ENCODE measurements at regions not wholly inside any gene's neighbourhood (a gene's known extent, or its start where the extent isn't known, plus 50 kb on each side); places are given as distances from the start of the nearest gene placed in this dataset.

DNA sequence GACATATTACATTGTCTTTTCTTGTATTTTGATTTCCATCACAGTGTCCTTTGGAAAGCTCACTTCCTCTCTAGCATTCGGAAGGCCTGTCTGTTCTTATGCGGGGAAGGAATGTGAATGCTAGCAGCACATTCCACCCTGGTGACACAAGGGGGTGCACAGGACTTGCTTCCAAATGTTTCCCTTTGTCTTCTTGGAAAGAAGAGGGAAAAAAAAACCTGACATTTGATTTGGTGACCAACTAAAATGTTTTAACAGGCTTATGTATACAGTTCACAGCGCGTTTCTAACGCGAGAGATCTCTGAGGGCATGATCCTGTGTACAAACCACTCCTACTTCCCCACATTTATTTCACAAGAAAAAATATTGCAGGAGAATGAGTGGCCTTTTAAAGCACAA lies 107.6 kb upstream of the FXR1 start:
- H3K9ac ChIP-seq (ENCODE audit: insufficient read length, low read depth) = no peak overlapping the region
- DNase-seq (ENCODE audit: low read depth, low spot score) = peak; percentile 87

DNA sequence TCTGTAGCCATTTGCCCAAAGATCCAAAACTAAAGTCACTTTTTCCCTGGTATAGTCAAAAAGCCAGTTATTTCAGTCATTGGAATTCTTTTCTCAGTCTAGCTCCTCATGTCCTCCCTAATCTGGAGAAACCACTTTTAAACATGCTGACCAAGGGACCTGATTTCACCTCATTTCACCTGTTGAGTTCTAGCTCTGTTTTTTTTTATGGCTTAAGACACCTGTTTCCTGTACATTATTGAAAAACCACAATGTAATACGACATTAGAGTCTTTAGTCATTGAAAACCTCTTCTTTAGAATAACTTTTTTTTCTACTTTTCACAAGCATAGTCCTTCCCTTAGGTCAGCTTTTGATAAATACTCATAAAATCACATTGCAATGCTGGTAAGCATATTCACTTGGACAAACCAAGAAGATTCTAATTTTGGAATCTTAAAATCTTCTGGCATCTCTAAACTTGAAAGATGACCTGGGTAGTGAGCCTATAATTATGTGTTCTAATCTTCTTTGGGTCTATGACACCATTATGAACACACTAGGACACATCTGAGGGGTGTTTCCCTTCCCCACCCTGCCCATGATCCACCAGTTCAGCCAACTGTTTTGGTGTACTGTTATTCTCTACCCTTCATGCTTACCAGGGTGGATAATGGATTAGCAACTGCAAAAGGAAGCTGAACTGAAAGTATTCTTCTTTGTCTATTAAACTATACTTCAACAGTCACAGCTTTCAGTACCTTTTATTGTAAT lies 103.5 kb upstream of the FXR1 start:
- Histone ChIP-seq H3K4me3 (ENCODE audit: insufficient read length, low read depth) (no peak overlapping the region), H3K9ac (ENCODE audit: insufficient read length, low read depth) (no peak overlapping the region), H3K4me1 (ENCODE audit: insufficient read depth, insufficient read length) (no peaks in the 10 kb centered on the region), H3K9me3 (ENCODE audit: insufficient read depth, low read length) (no peaks in the 10 kb centered on the region), H3K36me3 (ENCODE audit: insufficient read depth, insufficient read length, low read length) (no peaks in the 10 kb centered on the region), H3K27me3 (ENCODE audit: insufficient read depth, insufficient read length) (no peaks in the 10 kb centered on the region)
- DNase-seq (ENCODE audit: low read depth, low spot score) = no peak
- TF ChIP-seq YY1 (IDR thresholded peaks at IDR 0.05; ENCODE audit: insufficient read depth, insufficient read length) (no peak), ZNF274 (IDR thresholded peaks at IDR 0.05; ENCODE audit: low read depth, low read length) (no peak), SUZ12 (IDR thresholded peaks at IDR 0.05; ENCODE audit: extremely low read depth, insufficient read depth, insufficient read length) (no peak)

More for the DNA sequence above, 107.6 kb upstream of the FXR1 start:
- Histone ChIP-seq H3K9me3 (ENCODE audit: insufficient read depth, low read length) (no peaks in the 10 kb centered on the region), H3K4me3 (ENCODE audit: insufficient read length, low read depth) (no peak overlapping the region), H3K27me3 (ENCODE audit: insufficient read depth, insufficient read length) (no peaks in the 10 kb centered on the region), H3K36me3 (ENCODE audit: insufficient read depth, insufficient read length, low read length) (no peaks in the 10 kb centered on the region), H3K4me1 (ENCODE audit: insufficient read depth, insufficient read length) (no peaks in the 10 kb centered on the region)
- no peak for TF ChIP-seq YY1 (IDR thresholded peaks at IDR 0.05; ENCODE audit: insufficient read depth, insufficient read length)
- no peak for TF ChIP-seq ZNF274 (IDR thresholded peaks at IDR 0.05; ENCODE audit: low read depth, low read length)
- no peak for TF ChIP-seq SUZ12 (IDR thresholded peaks at IDR 0.05; ENCODE audit: extremely low read depth, insufficient read depth, insufficient read length)

- no peaks in the 10 kb centered on the region for H3K36me3 ChIP-seq (ENCODE audit: insufficient read depth, insufficient read length, low read length)
- TF ChIP-seq SUZ12 (IDR thresholded peaks at IDR 0.05; ENCODE audit: extremely low read depth, insufficient read depth, insufficient read length) (no peak), YY1 (IDR thresholded peaks at IDR 0.05; ENCODE audit: insufficient read depth, insufficient read length) (no peak), ZNF274 (IDR thresholded peaks at IDR 0.05; ENCODE audit: low read depth, low read length) (no peak)
- no peaks in the 10 kb centered on the region for H3K27me3 ChIP-seq (ENCODE audit: insufficient read depth, insufficient read length)
- no peak for DNase-seq (ENCODE audit: low read depth, low spot score)
- H3K9me3 ChIP-seq (ENCODE audit: insufficient read depth, low read length) = no peaks in the 10 kb centered on the region
- H3K4me3 ChIP-seq (ENCODE audit: insufficient read length, low read depth) = no peak overlapping the region
- no peak overlapping the region for H3K9ac ChIP-seq (ENCODE audit: insufficient read length, low read depth)
- no peaks in the 10 kb centered on the region for H3K4me1 ChIP-seq (ENCODE audit: insufficient read depth, insufficient read length)
Observed at GRCh38 chr3:180820400-180820799, 92.1 kb upstream of the FXR1 start.

GRCh38 chr3:180825964-180826363 lies 86.5 kb upstream of the FXR1 start:
- no peaks in the 10 kb centered on the region for H3K27me3 ChIP-seq (ENCODE audit: insufficient read depth, insufficient read length)
- TF ChIP-seq ZNF274 (IDR thresholded peaks at IDR 0.05; ENCODE audit: low read depth, low read length) (no peak), YY1 (IDR thresholded peaks at IDR 0.05; ENCODE audit: insufficient read depth, insufficient read length) (no peak), SUZ12 (IDR thresholded peaks at IDR 0.05; ENCODE audit: extremely low read depth, insufficient read depth, insufficient read length) (no peak)
- H3K36me3 ChIP-seq (ENCODE audit: insufficient read depth, insufficient read length, low read length) = no peaks in the 10 kb centered on the region
- H3K4me1 ChIP-seq (ENCODE audit: insufficient read depth, insufficient read length) = no peaks in the 10 kb centered on the region
- no peak for DNase-seq (ENCODE audit: low read depth, low spot score)
- no peak overlapping the region for H3K4me3 ChIP-seq (ENCODE audit: insufficient read length, low read depth)
- no peak overlapping the region for H3K9ac ChIP-seq (ENCODE audit: insufficient read length, low read depth)
- no peaks in the 10 kb centered on the region for H3K9me3 ChIP-seq (ENCODE audit: insufficient read depth, low read length)

DNA sequence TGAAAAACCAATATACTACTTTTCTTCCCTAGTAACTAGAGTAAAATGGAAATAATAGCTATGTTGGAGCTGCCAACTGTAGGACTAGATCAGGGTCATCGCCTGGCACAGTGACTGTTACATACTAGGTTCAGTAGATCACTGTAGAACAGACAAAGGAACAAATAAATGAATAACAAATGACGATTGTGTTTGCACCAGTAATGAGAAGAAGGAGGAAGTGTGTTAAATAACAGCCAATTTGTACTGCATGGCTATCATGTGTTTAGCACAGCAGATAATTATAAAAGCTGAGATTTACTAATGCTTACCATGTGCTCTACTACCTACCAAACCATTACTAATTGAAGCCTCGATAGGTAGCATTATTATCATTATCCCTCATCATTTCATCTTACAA lies 85.3 kb upstream of the FXR1 start:
- no peaks in the 10 kb centered on the region for H3K36me3 ChIP-seq (ENCODE audit: insufficient read depth, insufficient read length, low read length)
- H3K27me3 ChIP-seq (ENCODE audit: insufficient read depth, insufficient read length) = no peaks in the 10 kb centered on the region
- no peak for TF ChIP-seq SUZ12 (IDR thresholded peaks at IDR 0.05; ENCODE audit: extremely low read depth, insufficient read depth, insufficient read length)
- no peak for TF ChIP-seq YY1 (IDR thresholded peaks at IDR 0.05; ENCODE audit: insufficient read depth, insufficient read length)
- TF ChIP-seq ZNF274 (IDR thresholded peaks at IDR 0.05; ENCODE audit: low read depth, low read length) = no peak
- no peaks in the 10 kb centered on the region for H3K4me1 ChIP-seq (ENCODE audit: insufficient read depth, insufficient read length)
- no peak overlapping the region for H3K9ac ChIP-seq (ENCODE audit: insufficient read length, low read depth)
- DNase-seq (ENCODE audit: low read depth, low spot score) = no peak
- H3K4me3 ChIP-seq (ENCODE audit: insufficient read length, low read depth) = no peak overlapping the region
- H3K9me3 ChIP-seq (ENCODE audit: insufficient read depth, low read length) = no peaks in the 10 kb centered on the region

DNA sequence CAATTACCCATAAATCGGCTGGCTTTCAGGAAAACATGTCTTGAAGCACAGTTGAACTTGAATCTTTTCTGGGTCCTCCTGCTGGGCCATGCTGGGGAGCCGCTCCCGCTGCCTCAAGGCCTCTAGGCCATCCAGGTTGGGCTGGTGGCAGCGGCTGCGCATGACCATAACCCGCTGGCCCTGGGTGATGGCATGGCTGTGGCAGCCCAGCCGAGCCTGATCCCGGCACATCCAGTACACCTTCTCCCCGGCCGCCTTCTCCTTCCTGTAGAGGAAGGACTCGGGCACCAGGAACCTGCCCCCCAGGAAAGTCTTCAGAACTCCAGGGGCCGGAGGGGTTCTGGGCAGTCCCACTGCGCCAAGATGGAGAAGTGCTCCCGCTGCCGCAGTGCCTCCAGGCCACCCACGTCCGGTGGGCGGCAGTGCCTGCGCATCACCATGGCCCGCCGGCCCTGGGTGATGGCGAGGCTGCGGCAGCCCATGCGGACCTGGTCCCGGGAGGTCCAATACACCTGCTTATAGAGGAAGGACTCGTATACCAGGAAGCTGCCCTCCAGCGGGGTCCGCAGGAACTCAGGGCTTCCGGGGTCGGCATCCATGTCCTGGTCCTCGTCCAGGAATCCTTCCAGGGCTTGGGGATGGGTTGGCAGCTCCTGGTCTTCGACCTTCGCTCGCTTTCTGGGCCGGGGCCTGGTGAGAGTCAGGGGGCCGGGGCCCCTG lies 84.3 kb upstream of the FXR1 start:
- no peak overlapping the region for H3K4me3 ChIP-seq (ENCODE audit: insufficient read length, low read depth)
- H3K36me3 ChIP-seq (ENCODE audit: insufficient read depth, insufficient read length, low read length) = no peaks in the 10 kb centered on the region
- no peak for TF ChIP-seq SUZ12 (IDR thresholded peaks at IDR 0.05; ENCODE audit: extremely low read depth, insufficient read depth, insufficient read length)
- TF ChIP-seq ZNF274 (IDR thresholded peaks at IDR 0.05; ENCODE audit: low read depth, low read length) = no peak
- no peak for TF ChIP-seq YY1 (IDR thresholded peaks at IDR 0.05; ENCODE audit: insufficient read depth, insufficient read length)
- H3K9ac ChIP-seq (ENCODE audit: insufficient read length, low read depth) = no peak overlapping the region
- no peaks in the 10 kb centered on the region for H3K4me1 ChIP-seq (ENCODE audit: insufficient read depth, insufficient read length)
- H3K27me3 ChIP-seq (ENCODE audit: insufficient read depth, insufficient read length) = no peaks in the 10 kb centered on the region
- no peaks in the 10 kb centered on the region for H3K9me3 ChIP-seq (ENCODE audit: insufficient read depth, low read length)
- no peak for DNase-seq (ENCODE audit: low read depth, low spot score)

DNA sequence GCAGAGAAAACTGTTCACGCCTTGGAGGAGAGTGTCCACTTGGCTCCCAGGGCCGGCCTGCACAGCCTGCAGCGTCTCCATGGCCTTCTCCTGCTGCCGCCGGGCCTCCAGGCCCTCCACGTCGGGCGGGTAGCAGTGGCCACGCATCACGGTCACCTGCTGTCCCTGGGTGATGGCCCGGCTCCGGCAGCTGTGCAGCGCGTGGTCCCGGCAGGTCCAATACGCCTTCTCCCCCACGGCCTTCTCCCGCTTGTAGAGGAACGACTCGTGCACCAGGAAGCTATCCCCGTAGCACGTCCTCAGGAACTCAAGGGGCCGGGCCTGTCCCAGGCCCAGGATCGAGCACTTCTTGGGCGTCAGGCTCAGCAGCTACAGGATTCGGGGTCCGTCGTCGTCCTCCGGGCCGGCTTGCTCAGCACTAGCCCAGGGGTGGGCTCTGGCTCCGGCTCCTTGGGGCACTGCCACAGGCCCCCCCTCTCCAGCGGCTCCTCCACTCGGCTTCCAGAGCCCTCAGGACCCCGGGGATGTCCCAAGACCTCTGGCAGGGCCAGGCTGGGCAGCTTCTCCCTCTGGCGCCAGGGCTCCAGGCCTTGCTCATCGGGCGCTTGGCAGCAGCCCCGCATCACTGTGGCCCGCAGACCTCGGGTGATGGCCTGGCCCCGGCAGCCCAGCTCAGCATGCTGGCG lies 83.6 kb upstream of the FXR1 start:
- no peaks in the 10 kb centered on the region for H3K9me3 ChIP-seq (ENCODE audit: insufficient read depth, low read length)
- no peak overlapping the region for H3K4me3 ChIP-seq (ENCODE audit: insufficient read length, low read depth)
- H3K27me3 ChIP-seq (ENCODE audit: insufficient read depth, insufficient read length) = no peaks in the 10 kb centered on the region
- no peaks in the 10 kb centered on the region for H3K36me3 ChIP-seq (ENCODE audit: insufficient read depth, insufficient read length, low read length)
- no peaks in the 10 kb centered on the region for H3K4me1 ChIP-seq (ENCODE audit: insufficient read depth, insufficient read length)
- no peak overlapping the region for H3K9ac ChIP-seq (ENCODE audit: insufficient read length, low read depth)
- DNase-seq (ENCODE audit: low read depth, low spot score) = no peak
- TF ChIP-seq SUZ12 (IDR thresholded peaks at IDR 0.05; ENCODE audit: extremely low read depth, insufficient read depth, insufficient read length) (no peak), YY1 (IDR thresholded peaks at IDR 0.05; ENCODE audit: insufficient read depth, insufficient read length) (no peak), ZNF274 (IDR thresholded peaks at IDR 0.05; ENCODE audit: low read depth, low read length) (no peak)
